ENCODE measurements at regions not wholly inside any gene's neighbourhood (a gene's known extent, or its start where the extent isn't known, plus 50 kb on each side); places are given as distances from the start of the nearest gene placed in this dataset.

DNA sequence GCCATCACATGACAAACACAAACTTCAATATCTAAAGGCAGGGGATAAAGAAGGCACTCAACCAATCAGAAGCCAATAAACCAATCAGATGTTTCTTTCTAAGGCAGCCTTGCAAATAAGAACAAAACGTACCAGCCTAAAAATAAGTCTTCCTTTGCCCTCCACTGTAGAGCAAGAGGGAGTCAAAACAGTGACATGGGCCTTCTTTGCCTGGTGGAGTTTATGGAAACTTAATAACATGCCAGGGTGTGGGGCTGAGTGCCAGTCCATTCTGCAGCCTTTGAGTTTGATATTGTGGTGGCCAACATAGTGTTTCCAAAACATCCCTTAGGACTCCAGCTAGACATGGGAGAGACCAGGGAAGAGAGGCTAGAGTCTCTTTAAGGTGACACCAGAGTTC is 126.1 kb upstream of the NECTIN1 start:
- CTCF ChIA-PET (ENCODE audit: low intra/inter-chr PET ratio) = no interaction called here
- Histone ChIP-seq H3K9me3 (replicated peaks; ENCODE audit: control insufficient read depth, insufficient read depth, low read depth, low read length) (no peaks in the 10 kb centered on the region), H3K27ac (ENCODE audit: extremely low read depth, low read depth, low read length) (no peak overlapping the region), H3K9ac (ENCODE audit: insufficient read depth in 1 of 2, low read depth in 2 of 2, low read length in 2 of 2) (no peak overlapping the region), H3K4me1 (replicated peaks in 1 of 2; ENCODE audit: control insufficient read depth in 2 of 2, insufficient read depth in 2 of 2, low read length in 2 of 2) (no peaks in the 10 kb centered on the region), H3K9me1 (ENCODE audit: control insufficient read depth, insufficient read depth, low read length) (no peaks in the 10 kb centered on the region), H3K79me2 (ENCODE audit: control insufficient read depth, insufficient read depth, low read length) (no peaks in the 10 kb centered on the region), H3K36me3 (ENCODE audit: control insufficient read depth, insufficient read depth, low read length) (no peaks in the 10 kb centered on the region), H3K4me2 (ENCODE audit: insufficient read depth, low read length) (no peak overlapping the region), H3K4me3 (no peak overlapping the region), H3K27me3 (ENCODE audit: control insufficient read depth in 2 of 2, insufficient read depth in 2 of 2, low read length in 2 of 2) (peaks cover 0 to 21% of the 10 kb centered on the region in 2 experiments; a peak in 3 of 5 replicates), H2AFZ (ENCODE audit: low read depth, low read length) (no peak overlapping the region), H4K20me1 (replicated peaks; ENCODE audit: control insufficient read depth, insufficient read depth, low read length) (peaks cover 9% of the 10 kb centered on the region; the same call in 1 of the 2 replicates)
- ATAC-seq = no peak
- no TSS peak for BruUV-seq (replicated peaks)
- intact Hi-C loops (cut with micrococcal nuclease) (no loop called here), in situ Hi-C loops (cut with MboI) (no loop called here)
- 0% methylated on average over 1 of the region's 1 CpG for WGBS (ENCODE audit: insufficient coverage, low coverage, missing lambda C conversion rate)
- DNase-seq (ENCODE audit: extremely low read depth in 1 of 4, low spot score in 3 of 4) = no peak
- POLR2A ChIA-PET = interaction anchor here (1.2 kb wide), 1 partner anchor 13 kb away, joined by 3 read pairs; no protein-coding TSS in a partner anchor
- no peak for FAIRE-seq
- no peak for TF ChIP-seq EWSR1 (IDR thresholded peaks at IDR 0.05; ENCODE audit: borderline replicate concordance, low read depth, partially characterized antibody)
- no peak for TF ChIP-seq ZKSCAN1 (IDR thresholded peaks at IDR 0.05; ENCODE audit: low read depth, low read length)
- TF ChIP-seq ZNF121 (CRISPR knock-in tag; conservative IDR thresholded peaks at IDR 0.05) = no peak
- TF ChIP-seq SMC3 (conservative IDR thresholded peaks at IDR 0.05; ENCODE audit: insufficient read depth, low read depth, low read length) = no peak
- TF ChIP-seq, protein P1, sequence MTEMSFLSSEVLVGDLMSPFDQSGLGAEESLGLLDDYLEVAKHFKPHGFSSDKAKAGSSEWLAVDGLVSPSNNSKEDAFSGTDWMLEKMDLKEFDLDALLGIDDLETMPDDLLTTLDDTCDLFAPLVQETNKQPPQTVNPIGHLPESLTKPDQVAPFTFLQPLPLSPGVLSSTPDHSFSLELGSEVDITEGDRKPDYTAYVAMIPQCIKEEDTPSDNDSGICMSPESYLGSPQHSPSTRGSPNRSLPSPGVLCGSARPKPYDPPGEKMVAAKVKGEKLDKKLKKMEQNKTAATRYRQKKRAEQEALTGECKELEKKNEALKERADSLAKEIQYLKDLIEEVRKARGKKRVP (CRISPR knock-in tag; IDR thresholded peaks at IDR 0.05) = no peak

DNA sequence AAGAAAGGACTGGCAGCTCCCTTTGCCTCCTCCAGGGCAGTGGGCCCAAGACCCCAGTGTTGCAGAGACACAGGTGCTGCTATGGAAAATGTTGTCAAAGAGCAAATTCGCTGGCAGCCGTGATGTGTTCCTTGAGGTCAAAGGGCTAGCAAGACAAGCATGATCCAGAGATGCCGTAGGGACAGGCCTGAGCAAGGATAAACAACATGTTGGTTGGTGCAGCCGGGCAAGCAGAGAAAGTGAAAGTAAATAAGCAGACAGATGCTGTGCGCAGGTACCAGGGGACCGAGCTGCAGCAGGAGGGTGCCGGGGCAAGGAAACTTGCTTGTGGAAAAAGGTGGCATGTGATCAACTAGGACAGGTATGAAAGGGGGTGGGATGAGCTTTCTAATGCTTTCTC is 125.5 kb upstream of the NECTIN1 start:
- Histone ChIP-seq H4K20me1 (replicated peaks; ENCODE audit: control insufficient read depth, insufficient read depth, low read length) (peaks cover 9% of the 10 kb centered on the region; the same call in 1 of the 2 replicates), H3K9ac (ENCODE audit: insufficient read depth in 1 of 2, low read depth in 2 of 2, low read length in 2 of 2) (no peak overlapping the region), H3K4me2 (ENCODE audit: insufficient read depth, low read length) (no peak overlapping the region), H3K4me1 (replicated peaks in 1 of 2; ENCODE audit: control insufficient read depth in 2 of 2, insufficient read depth in 2 of 2, low read length in 2 of 2) (no peaks in the 10 kb centered on the region), H3K9me3 (replicated peaks; ENCODE audit: control insufficient read depth, insufficient read depth, low read depth, low read length) (no peaks in the 10 kb centered on the region), H3K9me1 (ENCODE audit: control insufficient read depth, insufficient read depth, low read length) (no peaks in the 10 kb centered on the region), H3K27ac (ENCODE audit: extremely low read depth, low read depth, low read length) (no peak overlapping the region), H3K4me3 (no peak overlapping the region), H3K27me3 (ENCODE audit: control insufficient read depth in 2 of 2, insufficient read depth in 2 of 2, low read length in 2 of 2) (peaks cover 0 to 21% of the 10 kb centered on the region in 2 experiments; a peak in 3 of 5 replicates), H3K79me2 (ENCODE audit: control insufficient read depth, insufficient read depth, low read length) (no peaks in the 10 kb centered on the region), H3K36me3 (ENCODE audit: control insufficient read depth, insufficient read depth, low read length) (no peaks in the 10 kb centered on the region), H2AFZ (ENCODE audit: low read depth, low read length) (no peak overlapping the region)
- ATAC-seq = no peak
- FAIRE-seq = no peak
- CTCF ChIA-PET (ENCODE audit: low intra/inter-chr PET ratio) = no interaction called here
- in situ Hi-C loops (cut with MboI) = no loop called here
- POLR2A ChIA-PET = no interaction called here
- no TSS peak for BruUV-seq (replicated peaks)
- intact Hi-C loops (cut with micrococcal nuclease) = no loop called here
- DNase-seq (ENCODE audit: extremely low read depth in 1 of 4, low spot score in 3 of 4) = no peak
- WGBS (ENCODE audit: insufficient coverage, low coverage, missing lambda C conversion rate) = 1% methylated on average over 7 of the region's 7 CpGs
- no peak for TF ChIP-seq NBN (IDR thresholded peaks at IDR 0.05; ENCODE audit: low read depth)
- TF ChIP-seq RFX7 (CRISPR knock-in tag; IDR thresholded peaks at IDR 0.05) = no peak
- no peak for TF ChIP-seq EZH2 (IDR thresholded peaks at IDR 0.05; ENCODE audit: borderline replicate concordance, low read depth, low read length)
- no peak for TF ChIP-seq TBP (optimal IDR thresholded peaks at IDR 0.05; ENCODE audit: low read depth, low read length)
- TF ChIP-seq, protein P2, sequence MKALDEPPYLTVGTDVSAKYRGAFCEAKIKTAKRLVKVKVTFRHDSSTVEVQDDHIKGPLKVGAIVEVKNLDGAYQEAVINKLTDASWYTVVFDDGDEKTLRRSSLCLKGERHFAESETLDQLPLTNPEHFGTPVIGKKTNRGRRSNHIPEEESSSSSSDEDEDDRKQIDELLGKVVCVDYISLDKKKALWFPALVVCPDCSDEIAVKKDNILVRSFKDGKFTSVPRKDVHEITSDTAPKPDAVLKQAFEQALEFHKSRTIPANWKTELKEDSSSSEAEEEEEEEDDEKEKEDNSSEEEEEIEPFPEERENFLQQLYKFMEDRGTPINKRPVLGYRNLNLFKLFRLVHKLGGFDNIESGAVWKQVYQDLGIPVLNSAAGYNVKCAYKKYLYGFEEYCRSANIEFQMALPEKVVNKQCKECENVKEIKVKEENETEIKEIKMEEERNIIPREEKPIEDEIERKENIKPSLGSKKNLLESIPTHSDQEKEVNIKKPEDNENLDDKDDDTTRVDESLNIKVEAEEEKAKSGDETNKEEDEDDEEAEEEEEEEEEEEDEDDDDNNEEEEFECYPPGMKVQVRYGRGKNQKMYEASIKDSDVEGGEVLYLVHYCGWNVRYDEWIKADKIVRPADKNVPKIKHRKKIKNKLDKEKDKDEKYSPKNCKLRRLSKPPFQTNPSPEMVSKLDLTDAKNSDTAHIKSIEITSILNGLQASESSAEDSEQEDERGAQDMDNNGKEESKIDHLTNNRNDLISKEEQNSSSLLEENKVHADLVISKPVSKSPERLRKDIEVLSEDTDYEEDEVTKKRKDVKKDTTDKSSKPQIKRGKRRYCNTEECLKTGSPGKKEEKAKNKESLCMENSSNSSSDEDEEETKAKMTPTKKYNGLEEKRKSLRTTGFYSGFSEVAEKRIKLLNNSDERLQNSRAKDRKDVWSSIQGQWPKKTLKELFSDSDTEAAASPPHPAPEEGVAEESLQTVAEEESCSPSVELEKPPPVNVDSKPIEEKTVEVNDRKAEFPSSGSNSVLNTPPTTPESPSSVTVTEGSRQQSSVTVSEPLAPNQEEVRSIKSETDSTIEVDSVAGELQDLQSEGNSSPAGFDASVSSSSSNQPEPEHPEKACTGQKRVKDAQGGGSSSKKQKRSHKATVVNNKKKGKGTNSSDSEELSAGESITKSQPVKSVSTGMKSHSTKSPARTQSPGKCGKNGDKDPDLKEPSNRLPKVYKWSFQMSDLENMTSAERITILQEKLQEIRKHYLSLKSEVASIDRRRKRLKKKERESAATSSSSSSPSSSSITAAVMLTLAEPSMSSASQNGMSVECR (CRISPR knock-in tag; IDR thresholded peaks at IDR 0.05) = no peak
- TF ChIP-seq, protein P3, sequence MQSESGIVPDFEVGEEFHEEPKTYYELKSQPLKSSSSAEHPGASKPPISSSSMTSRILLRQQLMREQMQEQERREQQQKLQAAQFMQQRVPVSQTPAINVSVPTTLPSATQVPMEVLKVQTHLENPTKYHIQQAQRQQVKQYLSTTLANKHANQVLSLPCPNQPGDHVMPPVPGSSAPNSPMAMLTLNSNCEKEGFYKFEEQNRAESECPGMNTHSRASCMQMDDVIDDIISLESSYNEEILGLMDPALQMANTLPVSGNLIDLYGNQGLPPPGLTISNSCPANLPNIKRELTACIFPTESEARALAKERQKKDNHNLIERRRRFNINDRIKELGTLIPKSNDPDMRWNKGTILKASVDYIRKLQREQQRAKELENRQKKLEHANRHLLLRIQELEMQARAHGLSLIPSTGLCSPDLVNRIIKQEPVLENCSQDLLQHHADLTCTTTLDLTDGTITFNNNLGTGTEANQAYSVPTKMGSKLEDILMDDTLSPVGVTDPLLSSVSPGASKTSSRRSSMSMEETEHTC (IDR thresholded peaks at IDR 0.05) = no peak

Measured in K562 (cell line).